OCI-LY3 (cell line): ENCODE measurements at regions not wholly inside any gene's neighbourhood (a gene's known extent, or its start where the extent isn't known, plus 50 kb on each side); places are given as distances from the start of the nearest gene placed in this dataset.

Experiments used
- EZH2phosphoT487 ChIP-seq: fragments of 200-600 bp; shearing (Covaris generic); IDR thresholded peaks from 2 replicates; pipeline ENCODE4 v1.6.1; 2018; ENCODE audit warnings: antibody characterized with exemption, mixed run types, low read depth
- TF ChIP-seq, protein P1 (sequence below): fragments of 200-600, 300-600 bp; sonication (generic); IDR thresholded peaks from 2 replicates; pipeline ENCODE4 v1.5.1; 2014; ENCODE audit warnings: antibody characterized with exemption, low read length, low read depth

- TF ChIP-seq, protein P1, sequence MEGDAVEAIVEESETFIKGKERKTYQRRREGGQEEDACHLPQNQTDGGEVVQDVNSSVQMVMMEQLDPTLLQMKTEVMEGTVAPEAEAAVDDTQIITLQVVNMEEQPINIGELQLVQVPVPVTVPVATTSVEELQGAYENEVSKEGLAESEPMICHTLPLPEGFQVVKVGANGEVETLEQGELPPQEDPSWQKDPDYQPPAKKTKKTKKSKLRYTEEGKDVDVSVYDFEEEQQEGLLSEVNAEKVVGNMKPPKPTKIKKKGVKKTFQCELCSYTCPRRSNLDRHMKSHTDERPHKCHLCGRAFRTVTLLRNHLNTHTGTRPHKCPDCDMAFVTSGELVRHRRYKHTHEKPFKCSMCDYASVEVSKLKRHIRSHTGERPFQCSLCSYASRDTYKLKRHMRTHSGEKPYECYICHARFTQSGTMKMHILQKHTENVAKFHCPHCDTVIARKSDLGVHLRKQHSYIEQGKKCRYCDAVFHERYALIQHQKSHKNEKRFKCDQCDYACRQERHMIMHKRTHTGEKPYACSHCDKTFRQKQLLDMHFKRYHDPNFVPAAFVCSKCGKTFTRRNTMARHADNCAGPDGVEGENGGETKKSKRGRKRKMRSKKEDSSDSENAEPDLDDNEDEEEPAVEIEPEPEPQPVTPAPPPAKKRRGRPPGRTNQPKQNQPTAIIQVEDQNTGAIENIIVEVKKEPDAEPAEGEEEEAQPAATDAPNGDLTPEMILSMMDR = no peak
- no peak for TF ChIP-seq EZH2phosphoT487
Measured at GRCh38 chr13:40148742-40149141, 493.3 kb downstream of the COG6 start.
